Ectodermal cell (in vitro differentiated cells): ENCODE measurements at regions not wholly inside any gene's neighbourhood (a gene's known extent, or its start where the extent isn't known, plus 50 kb on each side); places are given as distances from the start of the nearest gene placed in this dataset.

ENCODE experiments used
- H3K27ac ChIP-seq: 2 replicates; pipeline ENCODE4 v1.7.0; 2013; ENCODE audit warnings: mild to moderate bottlenecking, low read depth, low read length; ENCODE audit not compliant: insufficient read depth, poor library complexity, severe bottlenecking
- H3K27me3 ChIP-seq: 2 replicates; pipeline ENCODE4 v1.7.0; 2013; ENCODE audit warnings: mild to moderate bottlenecking, low read length; ENCODE audit not compliant: insufficient read depth, control insufficient read depth, poor library complexity, severe bottlenecking
- H3K36me3 ChIP-seq: one replicate; pipeline ENCODE4 v1.7.0; 2013; ENCODE audit warnings: low read length; ENCODE audit not compliant: control insufficient read depth, insufficient read depth
- H3K4me1 ChIP-seq: one replicate; pipeline ENCODE4 v1.7.0; 2013; ENCODE audit warnings: low read length; ENCODE audit not compliant: control insufficient read depth, insufficient read depth
- H3K4me3 ChIP-seq: 2 replicates; pipeline ENCODE4 v1.7.0; 2013; ENCODE audit warnings: low read depth, low read length, control low read depth; ENCODE audit not compliant: insufficient read depth
- H3K9me3 ChIP-seq: 2 replicates; pipeline ENCODE4 v1.7.0; 2013; ENCODE audit warnings: mild to moderate bottlenecking, low read length, moderate library complexity; ENCODE audit not compliant: control insufficient read depth
- WGBS, 2 experiments: methylation state at CpG; one replicate each; pipeline ENCODE4 v1.1.7; 2013; ENCODE audit warnings: missing lambda C conversion rate in 2 of 2; 5-methylcytosine and 5-hydroxymethylcytosine counted together

GRCh38 chr3:113136071-113136470 is 75.3 kb upstream of the BOC start:
- H3K36me3 ChIP-seq = no peaks in the 10 kb centered on the region
- H3K4me3 ChIP-seq = no peak overlapping the region
- no peaks in the 10 kb centered on the region for H3K27me3 ChIP-seq
- 68 to 78% methylated on average over 6 of the region's 6 CpGs for WGBS, 2 experiments
- H3K27ac ChIP-seq = no peak overlapping the region
- H3K9me3 ChIP-seq = no peaks in the 10 kb centered on the region
- peaks cover 11% of the 10 kb centered on the region for H3K4me1 ChIP-seq

- H3K4me3 ChIP-seq = no peak overlapping the region
- no peak overlapping the region for H3K27ac ChIP-seq
- H3K27me3 ChIP-seq = no peaks in the 10 kb centered on the region
- peaks cover 11% of the 10 kb centered on the region for H3K4me1 ChIP-seq
- no peaks in the 10 kb centered on the region for H3K9me3 ChIP-seq
- WGBS, 2 experiments = 65 to 69% methylated on average over 5 of the region's 5 CpGs
- no peaks in the 10 kb centered on the region for H3K36me3 ChIP-seq
Measured at GRCh38 chr3:113136544-113136943, 74.8 kb upstream of the BOC start.

GRCh38 chr3:113138839-113139743 is 72.3 kb upstream of the BOC start:
- Histone ChIP-seq H3K27ac (no peak overlapping the region), H3K4me3 (no peak overlapping the region), H3K4me1 (no peaks in the 10 kb centered on the region), H3K9me3 (no peaks in the 10 kb centered on the region), H3K27me3 (no peaks in the 10 kb centered on the region), H3K36me3 (no peaks in the 10 kb centered on the region)
- WGBS, 2 experiments = 96 to 98% methylated on average over 6 of the region's 6 CpGs

GRCh38 chr3:113140876-113141275 is 70.5 kb upstream of the BOC start:
- H3K36me3 ChIP-seq = no peaks in the 10 kb centered on the region
- no peaks in the 10 kb centered on the region for H3K4me1 ChIP-seq
- no peak overlapping the region for H3K27ac ChIP-seq
- no peak overlapping the region for H3K4me3 ChIP-seq
- 92 to 99% methylated on average over 2 of the region's 2 CpGs for WGBS, 2 experiments
- no peaks in the 10 kb centered on the region for H3K9me3 ChIP-seq
- no peaks in the 10 kb centered on the region for H3K27me3 ChIP-seq

- H3K4me1 ChIP-seq = no peaks in the 10 kb centered on the region
- WGBS, 2 experiments = 96 to 100% methylated on average over 2 of the region's 2 CpGs
- H3K4me3 ChIP-seq = no peak overlapping the region
- H3K27ac ChIP-seq = no peak overlapping the region
- no peaks in the 10 kb centered on the region for H3K36me3 ChIP-seq
- H3K27me3 ChIP-seq = no peaks in the 10 kb centered on the region
- H3K9me3 ChIP-seq = no peaks in the 10 kb centered on the region
Measured at GRCh38 chr3:113141543-113141942, 69.8 kb upstream of the BOC start.

GRCh38 chr3:113142476-113142875 is 68.9 kb upstream of the BOC start:
- H3K9me3 ChIP-seq = no peaks in the 10 kb centered on the region
- H3K36me3 ChIP-seq = no peaks in the 10 kb centered on the region
- no peaks in the 10 kb centered on the region for H3K4me1 ChIP-seq
- H3K27ac ChIP-seq = no peak overlapping the region
- no peak overlapping the region for H3K4me3 ChIP-seq
- H3K27me3 ChIP-seq = no peaks in the 10 kb centered on the region

GRCh38 chr3:113143353-113143752 is 68.0 kb upstream of the BOC start:
- H3K4me3 ChIP-seq = no peak overlapping the region
- 92 to 98% methylated on average over 1 of the region's 1 CpG for WGBS, 2 experiments
- no peaks in the 10 kb centered on the region for H3K27me3 ChIP-seq
- H3K27ac ChIP-seq = no peak overlapping the region
- H3K4me1 ChIP-seq = peaks cover 8% of the 10 kb centered on the region
- H3K36me3 ChIP-seq = no peaks in the 10 kb centered on the region
- H3K9me3 ChIP-seq = no peaks in the 10 kb centered on the region

GRCh38 chr3:113147681-113148261 is 63.6 kb upstream of the BOC start:
- no peaks in the 10 kb centered on the region for H3K36me3 ChIP-seq
- H3K4me3 ChIP-seq = no peak overlapping the region
- H3K4me1 ChIP-seq = peaks cover 32% of the 10 kb centered on the region
- 92 to 93% methylated on average over 9 of the region's 9 CpGs for WGBS, 2 experiments
- H3K27ac ChIP-seq = no peak overlapping the region
- no peaks in the 10 kb centered on the region for H3K27me3 ChIP-seq
- H3K9me3 ChIP-seq = no peaks in the 10 kb centered on the region

GRCh38 chr3:113148284-113148683 is 63.1 kb upstream of the BOC start:
- Histone ChIP-seq H3K27ac (no peak overlapping the region), H3K27me3 (no peaks in the 10 kb centered on the region), H3K4me1 (peaks cover 32% of the 10 kb centered on the region), H3K36me3 (no peaks in the 10 kb centered on the region), H3K9me3 (no peaks in the 10 kb centered on the region), H3K4me3 (no peak overlapping the region)
- 67 to 73% methylated on average over 4 of the region's 4 CpGs for WGBS, 2 experiments

GRCh38 chr3:113150250-113150649 is 61.1 kb upstream of the BOC start:
- 89% methylated on average over 5 of the region's 5 CpGs for WGBS, 2 experiments
- no peaks in the 10 kb centered on the region for H3K36me3 ChIP-seq
- no peak overlapping the region for H3K27ac ChIP-seq

More at GRCh38 chr3:113150250-113150649, 61.1 kb upstream of the BOC start:
- no peaks in the 10 kb centered on the region for H3K9me3 ChIP-seq
- peaks cover 36% of the 10 kb centered on the region for H3K4me1 ChIP-seq
- no peaks in the 10 kb centered on the region for H3K27me3 ChIP-seq
- no peak overlapping the region for H3K4me3 ChIP-seq
